HEK293T (cell line): ENCODE measurements at regions not wholly inside any gene's neighbourhood (a gene's known extent, or its start where the extent isn't known, plus 50 kb on each side); places are given as distances from the start of the nearest gene placed in this dataset.

Experiments used
- ARNT ChIP-seq: fragments of 450-650 bp; IDR thresholded peaks from 2 replicates; pipeline ENCODE4 v1.6.1; 2017; ENCODE audit warnings: mild to moderate bottlenecking
- BHLHE40 ChIP-seq: fragments of 450-650 bp; IDR thresholded peaks from 2 replicates; pipeline ENCODE4 v1.6.1; 2016; ENCODE audit warnings: mild to moderate bottlenecking, moderate library complexity, borderline replicate concordance
- ELF4 ChIP-seq: fragments of 450-650 bp; IDR thresholded peaks from 2 replicates; pipeline ENCODE4 v1.6.1; 2017; ENCODE audit warnings: antibody characterized with exemption
- FOXA1 ChIP-seq: fragments of 450-650 bp; IDR thresholded peaks from 2 replicates; pipeline ENCODE4 v1.6.1; 2016; ENCODE audit warnings: mild to moderate bottlenecking
- FOXK2 ChIP-seq: fragments of 450-650 bp; IDR thresholded peaks from 2 replicates; pipeline ENCODE4 v1.6.1; 2016; ENCODE audit warnings: mild to moderate bottlenecking
- FOXM1 ChIP-seq: fragments of 450-650 bp; IDR thresholded peaks from 2 replicates; pipeline ENCODE4 v1.6.1; 2017; ENCODE audit warnings: mild to moderate bottlenecking, borderline replicate concordance
- L3MBTL2 ChIP-seq: fragments of 450-650 bp; conservative IDR thresholded peaks from 2 replicates; pipeline ENCODE4 v1.6.1; 2016; ENCODE audit warnings: mild to moderate bottlenecking
- SP1 ChIP-seq: fragments of 450-650 bp; IDR thresholded peaks from 2 replicates; pipeline ENCODE4 v1.6.1; 2017
- SUZ12 ChIP-seq: fragments of 450-650 bp; IDR thresholded peaks from 2 replicates; pipeline ENCODE4 v1.6.1; 2016; ENCODE audit warnings: mild to moderate bottlenecking
- TARDBP ChIP-seq: fragments of 450-650 bp; IDR thresholded peaks from 2 replicates; pipeline ENCODE4 v1.6.1; 2016
- ZNF384 ChIP-seq: fragments of 450-650 bp; IDR thresholded peaks from 2 replicates; pipeline ENCODE4 v1.6.1; 2016
- TF ChIP-seq, protein P1 (sequence below): fragments of 450-650 bp; IDR thresholded peaks from 2 replicates; pipeline ENCODE4 v1.6.1; 2016

DNA sequence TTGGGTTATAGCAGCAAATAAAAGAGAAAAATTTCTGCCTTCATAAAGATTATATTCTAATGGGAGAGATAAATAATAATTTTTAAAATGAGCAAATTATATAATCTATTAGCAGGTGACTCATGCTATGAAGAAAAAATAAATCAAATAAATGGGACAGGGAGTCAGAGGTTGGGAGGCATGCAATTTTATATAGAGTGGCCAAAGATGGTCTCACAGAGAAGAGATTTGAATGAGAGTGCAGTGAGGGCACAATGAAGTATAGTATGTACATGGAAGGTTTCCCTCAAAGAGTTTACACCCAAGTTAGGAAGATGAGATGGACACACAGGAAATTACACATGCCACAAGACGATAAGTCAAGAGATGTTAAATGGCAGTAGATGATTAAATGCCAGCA is 369.4 kb downstream of the TXNL1 start:
- TF ChIP-seq BHLHE40 (no peak), FOXK2 (no peak), ARNT (no peak), FOXA1 (no peak), SUZ12 (no peak), ZNF384 (no peak), TARDBP (no peak), SP1 (no peak), FOXM1 (no peak), L3MBTL2 (no peak), ELF4 (no peak)
- TF ChIP-seq, protein P1, sequence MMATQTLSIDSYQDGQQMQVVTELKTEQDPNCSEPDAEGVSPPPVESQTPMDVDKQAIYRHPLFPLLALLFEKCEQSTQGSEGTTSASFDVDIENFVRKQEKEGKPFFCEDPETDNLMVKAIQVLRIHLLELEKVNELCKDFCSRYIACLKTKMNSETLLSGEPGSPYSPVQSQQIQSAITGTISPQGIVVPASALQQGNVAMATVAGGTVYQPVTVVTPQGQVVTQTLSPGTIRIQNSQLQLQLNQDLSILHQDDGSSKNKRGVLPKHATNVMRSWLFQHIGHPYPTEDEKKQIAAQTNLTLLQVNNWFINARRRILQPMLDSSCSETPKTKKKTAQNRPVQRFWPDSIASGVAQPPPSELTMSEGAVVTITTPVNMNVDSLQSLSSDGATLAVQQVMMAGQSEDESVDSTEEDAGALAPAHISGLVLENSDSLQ, result no peak
